ENCODE measurements at regions not wholly inside any gene's neighbourhood (a gene's known extent, or its start where the extent isn't known, plus 50 kb on each side); places are given as distances from the start of the nearest gene placed in this dataset.

DNA sequence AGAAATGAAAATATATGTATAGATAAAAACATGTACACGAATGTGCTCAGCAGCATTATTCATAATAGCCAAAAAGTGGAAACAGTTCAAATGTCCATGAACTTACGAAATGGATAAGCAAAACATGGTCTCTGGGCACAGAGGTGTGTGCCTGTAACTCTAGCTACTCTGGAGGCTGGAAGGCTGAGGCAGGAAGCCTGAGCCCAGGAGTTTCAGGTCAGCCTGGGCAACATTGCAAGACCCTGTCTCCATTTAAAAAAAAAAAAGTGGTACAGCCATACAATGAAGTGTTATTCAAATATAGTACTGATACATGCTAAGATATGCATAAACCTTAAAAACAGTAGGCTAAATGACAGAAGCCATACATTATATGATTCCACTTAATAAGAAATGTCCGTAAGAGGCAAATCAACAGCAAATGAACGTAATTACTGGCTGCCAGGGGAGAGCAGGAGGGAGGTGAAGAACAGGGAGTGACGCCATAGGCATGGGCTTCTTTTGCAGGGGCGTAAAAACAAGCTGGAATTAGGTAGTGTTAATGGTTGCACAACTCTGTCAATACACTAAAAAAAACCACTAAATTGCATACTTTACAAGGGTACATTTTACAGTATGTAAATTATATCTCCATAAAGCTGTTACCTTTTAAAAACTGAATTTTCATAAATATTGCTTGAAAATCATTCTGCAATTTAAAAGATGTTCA lies 87.2 kb upstream of the PLEKHM1 start:
- intact Hi-C loops (cut with DNase I), result no loop called here
- 94 to 95% methylated on average over 6 of the region's 6 CpGs for WGBS, 2 donors
- no peaks in the 10 kb centered on the region for H3K36me3 ChIP-seq
- no peak overlapping the region for H3K4me3 ChIP-seq (replicated peaks in 1 of 3)
- H3K27ac ChIP-seq, result no peak overlapping the region
- no peaks in the 10 kb centered on the region for H3K9me3 ChIP-seq
- TF ChIP-seq POLR2A (IDR thresholded peaks at IDR 0.05), result no peak
- no peak for TF ChIP-seq CTCF (IDR thresholded peaks at IDR 0.05)
- DNase-seq, result no peak
- H3K27me3 ChIP-seq, result no peaks in the 10 kb centered on the region
- no peaks in the 10 kb centered on the region for H3K4me1 ChIP-seq

DNA sequence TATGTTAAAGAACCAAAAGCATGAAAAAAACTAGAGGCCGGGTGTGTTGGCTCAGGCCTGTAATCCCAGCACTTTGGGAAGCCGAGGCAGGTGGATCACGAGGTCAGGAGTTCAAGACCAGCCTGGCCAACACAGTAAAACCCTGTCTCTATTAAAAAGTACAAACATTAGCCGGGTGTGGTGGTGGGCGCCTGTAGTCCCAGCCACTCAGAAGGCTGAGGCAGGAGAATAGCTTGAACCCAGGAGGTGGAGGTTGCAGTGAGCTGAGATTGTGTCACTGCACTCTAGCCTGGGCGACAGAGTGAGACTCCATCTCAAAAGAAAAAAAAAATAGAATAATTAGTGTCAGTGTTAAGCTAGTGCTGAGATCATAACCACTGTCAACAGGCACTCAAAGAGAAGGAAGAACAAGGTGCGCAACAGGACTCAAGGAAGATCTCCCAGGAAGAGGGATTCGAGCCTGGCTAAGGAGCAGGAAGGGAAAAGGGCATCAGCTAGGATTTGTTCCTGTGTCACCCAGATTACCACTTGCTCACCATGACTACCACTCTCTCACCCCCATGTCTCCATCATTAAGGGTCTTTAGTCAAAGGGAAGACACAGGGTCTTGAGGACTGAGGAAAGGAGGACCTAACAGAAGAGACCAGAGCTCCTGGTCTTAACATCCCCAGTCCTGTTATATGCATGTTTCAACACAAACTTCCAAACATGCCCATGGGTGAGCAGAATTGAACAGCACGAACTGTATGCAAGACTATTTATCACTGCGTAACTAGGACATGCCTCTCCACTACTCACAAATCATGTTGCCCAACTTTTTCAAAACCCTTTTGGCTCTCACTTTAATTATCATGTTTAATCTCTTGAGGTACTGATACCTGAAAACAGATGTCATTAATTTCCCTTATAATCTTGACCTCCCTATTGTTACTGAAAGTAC lies 88.3 kb upstream of the PLEKHM1 start:
- Histone ChIP-seq H3K4me1 (peaks cover 2 to 4% of the 10 kb centered on the region in 2 donors), H3K27me3 (no peaks in the 10 kb centered on the region), H3K36me3 (no peaks in the 10 kb centered on the region), H3K9me3 (no peaks in the 10 kb centered on the region), H3K27ac (no peak overlapping the region), H3K4me3 (replicated peaks in 1 of 3) (no peak overlapping the region)
- TF ChIP-seq POLR2A (IDR thresholded peaks at IDR 0.05), result no peak
- no peak for DNase-seq
- intact Hi-C loops (cut with DNase I), result no loop called here
- 93 to 95% methylated on average over 10 of the region's 10 CpGs for WGBS, 2 donors

GRCh38 chr17:45579529-45580495 lies 89.3 kb upstream of the PLEKHM1 start:
- 85 to 88% methylated on average over 7 of the region's 7 CpGs for WGBS, 2 donors

DNA sequence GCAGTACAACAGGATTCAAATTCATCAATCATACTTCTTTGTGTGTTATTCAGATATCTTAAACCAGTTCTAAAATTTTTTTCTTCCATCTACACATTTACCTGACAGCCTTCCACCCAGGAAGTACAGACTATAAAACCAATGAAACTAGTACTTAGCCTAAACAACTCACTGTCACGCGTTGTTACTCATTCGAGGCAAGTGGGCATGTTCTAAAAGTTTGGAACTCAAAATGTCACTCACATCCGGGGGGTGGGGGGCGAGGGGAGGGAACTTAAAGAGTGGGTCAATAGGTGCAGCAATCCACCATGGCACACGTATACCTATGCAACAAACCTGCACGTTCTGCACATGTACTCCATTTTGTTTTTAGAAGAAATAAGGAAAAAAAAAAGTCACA lies 90.4 kb upstream of the PLEKHM1 start:
- intact Hi-C loops (cut with DNase I), result no loop called here
- WGBS, 2 donors, result 72 to 82% methylated on average over 7 of the region's 7 CpGs
- no peaks in the 10 kb centered on the region for H3K9me3 ChIP-seq
- H3K4me1 ChIP-seq, result peaks cover 5 to 10% of the 10 kb centered on the region in 2 donors
- TF ChIP-seq CTCF (IDR thresholded peaks at IDR 0.05) (no peak), POLR2A (IDR thresholded peaks at IDR 0.05) (no peak)
- no peak overlapping the region for H3K27ac ChIP-seq
- H3K4me3 ChIP-seq (replicated peaks in 1 of 3), result no peak overlapping the region
- no peaks in the 10 kb centered on the region for H3K27me3 ChIP-seq
- DNase-seq, result no peak
- H3K36me3 ChIP-seq, result no peaks in the 10 kb centered on the region

More at GRCh38 chr17:45579529-45580495, 89.3 kb upstream of the PLEKHM1 start:
- Histone ChIP-seq H3K4me1 (peaks cover 5 to 10% of the 10 kb centered on the region in 2 donors), H3K27me3 (no peaks in the 10 kb centered on the region), H3K4me3 (replicated peaks in 1 of 3) (no peak overlapping the region), H3K27ac (no peak overlapping the region), H3K9me3 (no peaks in the 10 kb centered on the region), H3K36me3 (no peaks in the 10 kb centered on the region)
- intact Hi-C loops (cut with DNase I), result no loop called here
- no peak for TF ChIP-seq CTCF (IDR thresholded peaks at IDR 0.05)
- no peak for TF ChIP-seq POLR2A (IDR thresholded peaks at IDR 0.05)
- DNase-seq, result no peak

- Histone ChIP-seq H3K9me3 (no peaks in the 10 kb centered on the region), H3K4me1 (peaks cover 9 to 10% of the 10 kb centered on the region in 2 donors), H3K27ac (no peak overlapping the region), H3K4me3 (replicated peaks in 1 of 3) (no peak overlapping the region), H3K27me3 (no peaks in the 10 kb centered on the region), H3K36me3 (no peaks in the 10 kb centered on the region)
- intact Hi-C loops (cut with DNase I), result no loop called here
- no peak for DNase-seq
- TF ChIP-seq CTCF (IDR thresholded peaks at IDR 0.05), result no peak
- TF ChIP-seq POLR2A (IDR thresholded peaks at IDR 0.05), result no peak
- WGBS, 2 donors, result 92 to 93% methylated on average over 9 of the region's 9 CpGs
Measured at GRCh38 chr17:45581860-45582259, 91.3 kb upstream of the PLEKHM1 start.

All from thyroid gland (tissue), 4 donors.